OCI-LY1 (cell line): ENCODE measurements at regions not wholly inside any gene's neighbourhood (a gene's known extent, or its start where the extent isn't known, plus 50 kb on each side); places are given as distances from the start of the nearest gene placed in this dataset.

Source experiments
- CTCF ChIP-seq: fragments of 200-600 bp; sonication (generic), shearing (Covaris generic); IDR thresholded peaks from 2 replicates; pipeline ENCODE4 v1.5.1; 2017; ENCODE audit warnings: mild to moderate bottlenecking, antibody characterized with exemption, low read length, moderate library complexity, mixed read lengths
- EZH2 ChIP-seq: fragments of 200-600 bp; sonication (generic), shearing (Covaris generic); IDR thresholded peaks from 2 replicates; pipeline ENCODE4 v1.8.0; 2017; ENCODE audit warnings: borderline replicate concordance, mixed run types, mild to moderate bottlenecking, antibody characterized with exemption, low read length, moderate library complexity, mixed read lengths

GRCh38 chr1:60149251-60149650, 75.7 kb upstream of the C1orf87 start:
- TF ChIP-seq CTCF (no peak), EZH2 (no peak)
